HG03066 (cell line): ENCODE measurements at regions not wholly inside any gene's neighbourhood (a gene's known extent, or its start where the extent isn't known, plus 50 kb on each side); places are given as distances from the start of the nearest gene placed in this dataset.
"Not testable (repeated sequence)": the region's sequence is repeated elsewhere in the genome, so short reads cannot be mapped to it uniquely, and the experiment has no call there.

Experiments used
- ATAC-seq: cut with Tn5 transposase; IDR thresholded peaks from one replicate; pipeline ENCODE4 v1.9.1; 2021; ENCODE audit warnings: low read depth; ENCODE audit not compliant: unreplicated experiment

DNA sequence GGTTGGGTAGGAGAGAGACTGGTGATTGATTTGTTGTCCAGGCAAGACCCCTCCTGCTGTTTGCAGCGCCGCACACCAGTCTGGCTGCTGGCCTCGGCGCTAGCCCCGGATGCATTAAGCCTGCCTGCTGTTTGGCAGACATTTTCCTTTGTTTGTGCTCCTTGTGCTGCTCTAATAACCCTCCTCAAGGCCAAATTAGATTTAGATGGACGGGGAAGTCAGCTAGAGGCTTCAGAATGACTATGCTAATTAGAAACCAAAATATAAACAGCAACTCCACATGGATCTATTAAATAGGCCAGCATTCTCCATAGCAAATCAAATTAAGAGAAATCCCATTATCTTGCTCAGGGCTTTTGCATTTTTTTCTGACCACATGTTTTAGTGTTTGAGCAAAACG, 445.2 kb downstream of the SQOR start:
- ATAC-seq = no peak

DNA sequence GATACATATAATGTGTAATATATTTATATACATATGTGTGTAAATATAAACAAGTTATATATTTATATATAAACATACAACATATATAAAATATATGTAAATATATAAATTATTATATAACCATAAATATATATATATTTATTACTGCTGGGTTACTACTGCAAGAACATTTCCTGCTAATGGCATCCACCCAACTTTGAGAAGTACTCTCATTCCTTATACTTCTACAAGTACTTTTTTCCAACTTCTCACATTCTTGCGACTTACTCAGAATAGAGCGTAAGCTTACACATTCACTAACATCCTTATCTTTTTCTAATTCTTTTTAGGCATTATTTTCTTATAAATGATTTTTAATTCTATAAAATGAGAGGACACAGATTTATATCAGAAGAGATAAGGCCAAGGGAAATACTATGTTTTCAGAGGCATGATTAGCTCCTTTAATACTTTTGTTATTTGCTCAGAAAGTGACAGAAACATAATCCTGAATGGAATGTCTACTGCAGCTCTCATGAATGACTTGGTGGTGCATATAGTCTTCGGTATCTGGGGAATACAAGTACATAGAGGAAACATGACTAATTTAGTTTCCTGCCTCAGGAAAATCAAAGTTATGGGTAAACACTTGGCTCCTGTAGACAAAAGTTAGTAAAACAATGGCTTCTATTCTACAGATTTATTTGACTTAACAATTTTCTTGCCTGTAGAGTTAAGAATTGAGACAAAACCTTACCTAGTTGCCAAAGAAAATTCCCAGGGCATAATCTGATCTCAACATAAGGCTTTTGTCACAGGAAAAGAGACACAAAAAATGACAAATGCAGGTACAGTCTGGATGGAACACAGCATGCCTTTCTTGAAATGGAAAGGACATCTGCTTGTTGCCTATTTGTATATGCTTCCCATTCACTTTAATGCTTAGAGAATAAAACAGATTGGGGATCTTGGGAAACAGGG, 453.9 kb downstream of the SQOR start:
- ATAC-seq = no peak

DNA sequence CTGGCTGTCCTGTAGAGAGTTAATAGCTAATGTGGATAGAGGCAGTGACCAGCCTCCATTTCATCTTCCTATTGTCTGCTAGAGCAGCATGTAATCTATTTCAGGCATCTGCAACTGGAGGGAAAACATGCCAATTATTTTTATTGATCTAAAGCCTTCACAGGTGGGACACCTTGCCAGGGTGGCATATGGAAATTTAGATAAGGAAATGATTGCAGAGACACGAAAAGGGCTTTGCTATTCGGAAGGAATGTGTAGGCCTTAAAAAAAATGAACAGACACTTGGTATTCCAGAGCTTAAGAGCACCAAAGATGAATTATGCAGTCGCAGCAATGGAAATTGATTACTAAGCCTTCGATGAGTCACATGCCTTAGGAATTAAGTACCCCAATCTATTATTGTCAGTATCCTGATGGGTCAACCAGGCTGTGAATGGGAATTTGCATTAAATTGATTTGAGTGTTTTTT, 454.7 kb downstream of the SQOR start:
- no peak for ATAC-seq

DNA sequence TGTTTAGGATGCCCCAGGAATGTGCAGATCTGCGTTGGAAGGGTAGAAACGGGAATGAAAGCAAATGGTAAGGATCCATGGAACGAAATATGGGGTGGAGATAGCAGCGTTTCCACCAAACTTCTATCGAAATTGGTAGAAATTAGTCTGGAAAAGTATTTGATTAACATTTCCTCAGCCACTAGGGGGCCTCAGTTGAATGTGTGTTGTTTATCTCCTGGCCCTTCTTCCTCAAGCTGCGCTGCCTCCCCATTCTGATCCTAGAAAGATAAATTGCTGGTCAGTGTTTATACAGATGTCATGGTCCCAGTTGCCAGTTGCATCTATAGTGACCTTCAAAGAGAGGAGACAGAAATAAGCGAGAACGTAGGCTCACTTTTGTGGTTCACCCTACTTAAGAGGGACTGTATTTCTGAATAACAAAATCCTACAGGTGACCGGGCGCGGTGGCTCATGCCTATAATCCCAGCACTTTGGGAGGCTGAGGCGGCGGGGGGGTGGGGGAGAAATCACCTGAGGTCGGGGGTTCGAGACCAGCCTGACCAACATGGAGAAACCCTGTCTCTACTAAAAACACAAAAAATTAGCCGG, 457.1 kb downstream of the SQOR start:
- ATAC-seq = no peak

DNA sequence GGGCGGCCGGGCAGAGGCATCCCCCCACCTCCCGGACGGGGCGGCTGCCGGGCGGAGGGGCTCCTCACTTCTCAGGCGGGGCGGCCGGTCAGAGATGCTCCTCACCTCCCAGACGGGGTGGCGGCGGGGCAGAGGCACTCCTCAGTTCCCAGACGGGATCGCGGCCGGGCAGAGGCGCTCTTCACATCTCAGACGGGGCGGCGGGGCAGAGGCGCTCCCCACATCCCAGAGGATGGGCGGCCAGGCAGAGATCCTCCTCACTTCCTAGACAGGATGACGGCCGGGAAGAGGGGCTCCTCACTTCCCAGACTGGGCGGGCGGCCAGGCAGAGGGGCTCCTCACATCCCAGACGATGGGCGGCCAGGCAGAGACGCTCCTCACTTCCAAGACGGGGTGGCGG, 463.2 kb downstream of the SQOR start:
- ATAC-seq = not testable (repeated sequence)

DNA sequence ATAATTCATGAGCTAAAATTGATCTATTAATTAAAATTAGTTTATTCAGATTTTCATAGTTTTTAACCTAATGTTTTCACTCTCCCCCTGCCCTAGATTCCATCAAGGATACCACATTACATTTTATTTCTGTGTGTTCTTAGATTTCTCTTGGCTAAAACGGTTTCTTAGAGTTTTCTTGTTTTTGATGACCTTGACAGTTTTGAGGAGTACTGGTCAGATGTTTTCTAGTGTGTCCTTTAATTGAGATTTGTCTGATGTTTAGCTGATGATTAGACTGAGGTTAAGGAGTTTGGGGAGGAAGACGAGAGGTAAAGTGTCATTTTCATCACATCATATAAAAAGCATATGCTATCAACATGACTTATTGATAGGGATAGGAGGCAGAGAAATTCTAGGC, 475.9 kb downstream of the SQOR start:
- no peak for ATAC-seq

DNA sequence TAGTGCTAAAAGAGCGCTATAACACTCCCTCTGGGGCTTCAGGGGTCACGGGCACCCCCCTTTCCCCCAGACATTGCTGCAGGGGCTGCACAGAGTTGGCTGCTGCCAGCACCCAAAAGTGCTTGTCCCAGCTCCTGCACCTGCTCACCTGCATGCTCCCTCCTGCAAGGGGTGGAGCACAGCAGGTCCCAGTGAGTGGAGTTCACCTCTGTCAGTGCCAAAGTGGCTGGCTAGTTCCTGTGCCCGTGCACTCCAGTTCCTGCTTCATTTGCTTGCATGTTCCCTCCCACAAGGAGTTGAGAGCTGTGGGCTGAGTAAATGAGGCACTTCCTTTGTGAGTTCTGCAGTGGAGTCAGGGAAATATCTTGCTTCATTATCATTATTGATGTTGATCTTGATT, 476.9 kb downstream of the SQOR start:
- ATAC-seq = no peak

DNA sequence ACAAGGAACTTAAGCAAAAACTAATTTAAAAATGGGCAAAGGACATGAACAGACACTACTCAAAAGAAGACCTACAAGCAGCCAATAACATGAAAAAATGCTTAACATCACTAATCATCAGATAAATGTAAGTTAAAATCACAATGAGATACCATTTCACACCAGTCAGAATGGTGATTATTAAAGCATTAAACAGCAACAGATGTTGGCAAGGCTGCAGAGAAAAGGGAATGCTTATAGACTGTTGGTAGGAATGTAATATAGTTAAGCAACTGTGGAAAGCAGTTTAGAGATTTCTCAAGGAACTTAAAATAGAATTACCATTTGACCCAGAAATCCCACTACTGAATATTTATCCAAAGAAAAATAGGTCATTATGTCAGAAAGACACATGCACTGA, 482.2 kb downstream of the SQOR start:
- no peak for ATAC-seq

DNA sequence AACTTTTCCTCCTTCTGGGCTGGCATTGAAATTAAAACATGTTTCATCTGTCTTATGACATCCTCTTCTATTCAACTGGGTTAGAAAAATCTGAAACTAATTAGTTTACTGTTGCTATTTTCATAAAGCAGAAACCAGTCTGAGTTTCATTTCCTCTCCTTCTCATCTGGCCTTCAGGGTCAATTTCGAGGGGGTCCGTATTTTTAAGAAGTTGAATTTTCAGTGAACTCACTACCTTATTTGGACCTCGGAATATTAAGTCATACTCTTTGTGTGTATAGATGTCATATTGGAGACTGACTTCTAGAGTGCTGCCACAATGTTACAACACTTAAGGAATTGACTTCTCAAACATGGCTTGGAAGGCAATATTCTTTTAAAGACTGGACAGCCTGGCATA, 485.9 kb downstream of the SQOR start:
- no peak for ATAC-seq

DNA sequence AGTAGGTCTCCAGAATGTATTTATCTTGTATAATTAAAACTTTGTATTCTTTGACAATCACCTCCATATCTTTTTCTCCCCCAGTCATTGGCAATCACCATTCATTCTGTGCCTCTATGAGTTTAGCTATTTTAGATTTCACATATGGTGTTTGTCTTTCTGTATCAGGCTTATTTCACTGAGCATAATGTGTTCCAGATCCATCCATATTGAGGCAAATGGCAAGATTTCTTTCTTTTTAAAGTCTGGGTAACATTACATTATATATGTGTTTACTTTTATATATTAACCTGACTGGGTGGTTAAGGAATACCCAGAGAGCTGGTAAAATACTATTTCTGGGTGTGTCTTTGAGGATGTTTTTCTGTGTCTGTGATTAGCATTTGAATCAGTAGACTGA, 486.6 kb downstream of the SQOR start:
- no peak for ATAC-seq

DNA sequence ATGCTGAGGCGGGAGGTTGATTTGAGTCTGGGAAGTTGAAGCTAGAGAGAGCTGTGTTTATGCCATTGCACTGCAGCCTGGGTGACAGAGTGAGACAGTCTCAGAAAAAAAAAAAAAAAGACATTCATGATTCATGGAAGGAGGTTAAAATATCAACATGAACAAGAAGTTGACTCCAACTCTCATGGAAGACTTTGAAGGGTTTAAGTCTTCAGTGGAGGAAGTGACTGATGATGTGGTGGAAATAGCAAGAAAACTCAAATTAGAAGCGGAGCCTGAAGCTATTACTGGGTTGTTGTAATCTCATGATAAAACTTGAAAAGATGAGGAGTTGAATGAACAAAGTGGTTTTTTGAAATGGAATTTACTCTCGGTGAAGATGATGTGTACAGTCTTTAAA, 491.8 kb downstream of the SQOR start:
- no peak for ATAC-seq

DNA sequence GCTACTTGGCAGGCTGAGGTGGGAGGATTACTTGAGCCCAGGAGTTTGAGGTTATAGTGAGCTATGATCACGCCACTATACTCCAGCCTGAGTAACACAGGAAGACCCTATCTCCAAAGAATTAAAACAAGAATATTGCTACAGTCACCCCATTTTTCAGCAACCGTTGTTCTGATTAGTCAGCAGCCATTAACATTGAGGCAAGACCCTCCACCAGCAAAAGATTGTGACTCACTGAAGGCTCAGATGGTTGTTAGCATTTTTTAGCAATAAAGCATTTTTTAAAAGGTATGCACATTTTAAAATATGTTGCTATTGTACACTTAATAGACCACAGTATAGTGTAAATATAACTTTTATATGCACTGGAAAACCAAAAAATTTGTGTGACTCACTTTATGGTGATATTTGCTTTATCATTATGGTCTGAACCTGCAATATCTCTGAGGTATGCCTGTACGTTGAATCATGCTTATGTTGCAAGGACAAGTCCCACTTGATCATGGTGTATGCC, 492.6 kb downstream of the SQOR start:
- no peak for ATAC-seq

DNA sequence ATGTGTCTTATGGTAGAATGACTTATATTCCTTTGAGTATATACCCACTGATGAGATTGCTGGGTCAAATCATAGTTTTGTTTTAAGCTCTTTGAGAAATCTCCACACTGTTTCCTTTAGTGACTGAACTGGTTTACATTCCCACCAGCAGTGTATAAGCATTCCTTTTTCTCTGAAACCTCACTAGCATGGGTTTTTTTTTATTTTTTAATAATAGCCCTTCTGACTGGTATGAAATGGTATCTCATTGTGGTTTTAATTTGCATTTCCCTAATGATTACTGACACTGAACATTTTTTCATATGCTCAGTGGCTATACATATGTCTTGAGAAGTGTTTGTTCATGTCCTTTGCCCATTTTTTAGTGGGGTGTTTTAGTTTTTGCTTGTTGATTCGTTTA, 494.3 kb downstream of the SQOR start:
- no peak for ATAC-seq

DNA sequence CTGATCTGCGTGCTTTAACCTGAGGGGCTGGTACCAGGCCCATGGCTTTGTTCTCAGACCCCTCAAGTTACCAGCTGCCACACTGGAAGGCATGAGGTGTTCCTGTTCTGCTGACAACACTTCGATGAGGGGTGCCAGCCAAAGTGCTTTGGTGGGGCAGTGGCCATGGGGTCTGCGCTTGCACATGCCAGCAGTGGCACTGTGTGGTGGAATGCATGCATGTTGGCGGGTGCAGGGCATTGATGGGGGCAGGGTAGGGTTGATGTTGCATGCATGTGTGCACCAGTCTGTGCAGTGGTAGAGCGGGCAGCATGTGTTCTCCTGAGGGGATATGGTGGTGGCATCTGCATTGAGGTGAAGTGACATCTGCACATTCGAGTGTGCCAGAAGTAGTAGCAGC, 497.0 kb downstream of the SQOR start:
- no peak for ATAC-seq

DNA sequence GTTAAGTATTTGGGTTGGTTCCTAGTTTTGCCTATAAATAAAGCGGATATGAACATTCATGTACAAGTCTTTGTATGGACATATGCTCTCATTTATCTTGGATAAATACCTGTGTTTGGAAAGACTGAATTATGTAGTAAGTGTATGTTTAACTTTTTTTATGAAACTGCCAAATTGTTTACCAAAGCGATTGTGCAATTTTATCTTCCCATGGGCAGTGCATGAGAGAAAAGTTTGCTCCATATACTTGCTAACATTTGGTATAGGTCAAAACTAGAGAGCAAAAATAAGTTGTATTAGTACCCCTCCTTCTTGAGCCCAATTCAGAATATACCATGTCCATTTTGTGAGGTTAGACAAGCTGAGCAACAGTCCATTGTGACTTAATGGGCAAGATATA, 502.6 kb downstream of the SQOR start:
- ATAC-seq = no peak

DNA sequence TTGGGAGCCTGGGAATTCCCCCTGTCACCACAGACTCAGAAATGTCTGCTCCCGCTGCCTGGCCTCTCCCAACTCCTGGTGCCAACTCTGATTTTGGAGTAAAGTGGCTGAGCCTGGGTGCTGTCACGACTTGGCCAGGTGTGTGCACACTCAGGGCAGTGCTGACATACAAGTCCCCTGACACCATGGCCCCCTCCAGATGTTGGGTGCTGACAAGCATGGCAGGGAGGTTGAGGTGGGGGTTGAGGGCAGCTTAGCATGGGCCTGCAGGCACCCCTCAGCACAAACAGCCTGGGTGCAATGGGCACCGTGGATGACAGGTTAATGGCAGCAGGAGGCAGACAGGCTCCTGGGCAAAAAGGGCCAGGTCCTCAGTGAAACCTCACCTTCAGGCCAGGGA, 511.2 kb downstream of the SQOR start:
- no peak for ATAC-seq

DNA sequence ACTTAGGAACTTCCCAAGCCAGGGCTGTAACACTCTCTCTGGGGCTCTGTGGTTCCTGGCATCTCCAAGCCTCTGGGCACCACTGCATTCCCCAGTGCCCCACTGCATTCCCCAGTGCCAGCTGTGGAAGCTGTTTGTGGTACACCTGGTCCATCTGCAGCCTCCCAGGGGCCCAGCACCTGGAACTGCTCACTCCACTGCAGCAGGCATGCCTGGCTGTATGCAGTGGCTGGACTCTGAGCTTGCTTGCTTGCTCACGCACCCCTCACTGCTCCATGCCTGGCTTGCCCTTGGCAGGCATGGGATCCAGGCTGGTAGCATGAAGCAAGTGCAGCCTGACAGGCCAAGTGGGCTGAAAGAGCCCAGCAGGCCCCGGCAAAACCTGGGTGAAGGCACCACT, 512.1 kb downstream of the SQOR start:
- no peak for ATAC-seq

DNA sequence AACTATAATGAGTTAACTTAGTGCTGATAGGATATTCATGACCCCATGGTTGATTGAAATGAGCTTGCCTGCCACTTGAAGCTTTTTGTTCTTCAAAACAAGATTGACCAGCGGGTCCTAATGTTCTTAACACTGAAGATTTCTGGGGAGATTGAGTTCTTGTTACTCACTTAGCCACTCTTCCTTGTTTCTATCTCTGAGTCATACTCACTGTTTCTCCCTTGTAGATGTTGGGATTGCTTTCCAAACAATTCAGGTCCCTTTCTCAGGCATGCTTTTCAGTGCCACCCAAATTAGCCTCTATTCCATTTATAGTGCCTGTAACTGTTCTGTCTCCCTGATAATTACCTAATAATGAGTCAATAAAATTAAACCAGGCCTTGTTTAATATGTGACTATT, 517.0 kb downstream of the SQOR start:
- ATAC-seq = no peak

DNA sequence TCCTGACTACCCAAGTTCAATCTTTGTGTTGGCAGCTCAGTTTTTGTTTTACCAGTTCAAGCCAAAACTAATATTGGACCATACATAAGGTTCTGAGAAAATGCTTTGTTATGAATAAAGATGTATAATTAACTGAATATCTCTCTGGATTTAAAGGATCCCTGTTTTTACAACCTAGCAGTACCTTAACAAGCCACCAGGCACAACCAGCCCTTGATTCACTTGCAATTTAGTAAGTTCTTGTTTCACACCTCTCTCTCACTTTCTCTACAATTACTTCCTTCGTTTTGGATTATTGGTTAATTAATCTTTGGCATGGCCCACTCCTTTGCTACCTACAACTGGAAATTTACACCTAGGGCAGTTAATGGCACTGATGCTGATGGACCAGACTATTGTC, 531.9 kb downstream of the SQOR start:
- ATAC-seq = no peak

DNA sequence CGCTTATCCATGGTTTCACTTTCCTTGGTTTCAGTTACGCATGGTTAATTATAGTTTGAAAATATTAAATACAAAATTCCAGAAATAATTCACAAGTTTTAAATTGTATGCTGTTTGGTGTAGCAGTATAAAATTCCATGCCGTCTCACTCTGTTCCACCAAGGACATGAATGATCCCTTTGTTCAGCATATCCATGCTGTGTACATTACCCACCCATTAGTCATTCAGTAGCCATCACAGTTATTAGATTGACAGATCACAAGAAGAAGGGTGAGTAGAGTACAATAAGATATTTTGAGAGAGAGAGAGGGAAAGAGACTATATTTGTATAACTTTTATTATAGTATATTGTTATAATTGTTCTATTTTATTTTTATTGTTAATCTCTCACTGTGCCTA, 535.5 kb downstream of the SQOR start:
- ATAC-seq = no peak

DNA sequence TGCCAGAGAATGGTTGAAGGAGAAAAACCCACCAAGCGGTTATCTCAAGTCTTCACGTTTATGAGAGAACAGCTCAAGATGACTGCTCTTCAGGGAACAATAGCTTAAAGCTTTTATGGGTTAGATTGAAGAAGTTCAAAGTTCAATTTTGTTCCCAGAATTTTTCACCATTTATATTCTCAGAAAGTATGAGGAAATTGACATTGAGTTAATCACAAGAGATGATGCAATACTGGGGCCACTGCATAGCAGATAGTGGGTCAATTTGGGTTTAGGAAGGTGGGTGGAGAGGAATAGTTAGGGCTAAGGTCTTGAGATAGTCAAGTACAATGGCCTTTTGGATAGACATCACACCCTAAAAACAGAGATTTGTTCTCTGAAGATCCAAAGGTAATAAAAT, 539.3 kb downstream of the SQOR start:
- no peak for ATAC-seq

DNA sequence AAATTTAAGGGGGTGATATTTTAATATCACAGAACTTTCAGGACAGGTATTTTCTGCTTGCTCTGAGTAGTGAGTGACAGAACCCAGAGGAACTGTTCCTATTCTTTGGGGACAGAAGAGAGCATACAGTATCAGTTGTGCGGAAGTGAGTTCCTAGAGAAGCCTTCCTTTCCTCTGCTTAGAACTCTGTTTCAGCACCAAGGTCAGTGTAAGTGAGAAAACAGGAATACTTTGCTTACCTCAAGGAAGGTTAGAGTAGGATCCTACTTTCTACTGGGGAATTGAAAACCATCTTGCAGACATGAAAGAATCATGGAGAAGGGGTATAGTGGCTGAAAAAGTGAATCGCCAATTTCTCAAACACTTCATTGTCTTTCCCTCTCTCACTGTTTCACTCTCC, 542.4 kb downstream of the SQOR start:
- ATAC-seq = no peak
